ENCODE measurements at regions not wholly inside any gene's neighbourhood (a gene's known extent, or its start where the extent isn't known, plus 50 kb on each side); places are given as distances from the start of the nearest gene placed in this dataset.
"Not testable (repeated sequence)": the region's sequence is repeated elsewhere in the genome, so short reads cannot be mapped to it uniquely, and the experiment has no call there.

GRCh38 chr6:11961923-11962322 is 50.2 kb upstream of the HIVEP1 start:
- DNase-seq = no peak

GRCh38 chr6:11960909-11961779 is 51.0 kb upstream of the HIVEP1 start:
- DNase-seq = no peak

- no peak for DNase-seq
Measured at GRCh38 chr6:11956781-11957180, 55.3 kb upstream of the HIVEP1 start.

GRCh38 chr6:11953641-11954040 is 58.5 kb upstream of the HIVEP1 start:
- no peak for DNase-seq

GRCh38 chr6:11952316-11952715 is 59.8 kb upstream of the HIVEP1 start:
- DNase-seq = no peak

- no peak for DNase-seq
Measured at GRCh38 chr6:11951868-11952267, 60.2 kb upstream of the HIVEP1 start.

- no peak for DNase-seq
Measured at GRCh38 chr6:11950109-11950508, 62.0 kb upstream of the HIVEP1 start.

GRCh38 chr6:11947575-11947974 is 64.5 kb upstream of the HIVEP1 start:
- DNase-seq = no peak

GRCh38 chr6:11947063-11947462 is 65.0 kb upstream of the HIVEP1 start:
- DNase-seq = no peak

GRCh38 chr6:11944111-11944510 is 68.0 kb upstream of the HIVEP1 start:
- DNase-seq = no peak

- no peak for DNase-seq
Measured at GRCh38 chr6:11943060-11943459, 69.1 kb upstream of the HIVEP1 start.

GRCh38 chr6:11942185-11942864 is 69.8 kb upstream of the HIVEP1 start:
- no peak for DNase-seq

GRCh38 chr6:11940532-11941166 is 71.5 kb upstream of the HIVEP1 start:
- DNase-seq = not testable (repeated sequence)

GRCh38 chr6:11938285-11938890 is 73.7 kb upstream of the HIVEP1 start:
- DNase-seq = no peak

GRCh38 chr6:11934638-11935037 is 77.5 kb upstream of the HIVEP1 start:
- no peak for DNase-seq

GRCh38 chr6:11932892-11933291 is 79.2 kb upstream of the HIVEP1 start:
- DNase-seq = not testable (repeated sequence)

- no peak for DNase-seq
Measured at GRCh38 chr6:11931296-11932035, 80.6 kb upstream of the HIVEP1 start.

- not testable (repeated sequence) for DNase-seq
Measured at GRCh38 chr6:11930834-11931233, 81.3 kb upstream of the HIVEP1 start.

GRCh38 chr6:11930240-11930639 is 81.9 kb upstream of the HIVEP1 start:
- DNase-seq = no peak

GRCh38 chr6:11929241-11929835 is 82.8 kb upstream of the HIVEP1 start:
- no peak for DNase-seq

- no peak for DNase-seq
Measured at GRCh38 chr6:11926594-11927407, 85.3 kb upstream of the HIVEP1 start.
